ENCODE measurements at regions not wholly inside any gene's neighbourhood (a gene's known extent, or its start where the extent isn't known, plus 50 kb on each side); places are given as distances from the start of the nearest gene placed in this dataset.

GRCh38 chr2:53558867-53559266 lies 208.7 kb upstream of the CHAC2 start:
- Histone ChIP-seq H3K4me1 (ENCODE audit: insufficient read depth, low read length, poor library complexity, severe bottlenecking) (no peaks in the 10 kb centered on the region), H3K27me3 (replicated peaks; ENCODE audit: insufficient read depth, low read depth, low read length, poor library complexity) (no peaks in the 10 kb centered on the region), H3K36me3 (ENCODE audit: insufficient read depth, low read length, poor library complexity, severe bottlenecking) (no peaks in the 10 kb centered on the region), H3K4me3 (ENCODE audit: low read depth, low read length, poor library complexity, severe bottlenecking) (no peak overlapping the region), H3K27ac (ENCODE audit: low read depth, low read length, poor library complexity, severe bottlenecking) (no peak overlapping the region), H3K9me3 (ENCODE audit: low read depth, low read length, poor library complexity, severe bottlenecking) (no peaks in the 10 kb centered on the region)
- no peak for DNase-seq (ENCODE audit: low spot score)
- POLR2A ChIA-PET (ENCODE audit: low non-redundant PET) = no interaction called here
- intact Hi-C loops (cut with micrococcal nuclease; ENCODE audit: unreplicated experiment) = no loop called here
- TF ChIP-seq EZH2 (IDR thresholded peaks at IDR 0.05; ENCODE audit: borderline replicate concordance, low read depth, low read length, poor library complexity, severe bottlenecking) (no peak), CTCF (conservative IDR thresholded peaks at IDR 0.05; ENCODE audit: low read depth, low read length) (no peak)
- no TSS peak for BruUV-seq (replicated peaks)
- CTCF ChIA-PET = no interaction called here

- H3K27ac ChIP-seq (ENCODE audit: low read depth, low read length, poor library complexity, severe bottlenecking) = no peak overlapping the region
- no peaks in the 10 kb centered on the region for H3K4me1 ChIP-seq (ENCODE audit: insufficient read depth, low read length, poor library complexity, severe bottlenecking)
- no peaks in the 10 kb centered on the region for H3K36me3 ChIP-seq (ENCODE audit: insufficient read depth, low read length, poor library complexity, severe bottlenecking)
- intact Hi-C loops (cut with micrococcal nuclease; ENCODE audit: unreplicated experiment) = no loop called here
- no peak overlapping the region for H3K4me3 ChIP-seq (ENCODE audit: low read depth, low read length, poor library complexity, severe bottlenecking)
- no peak for DNase-seq (ENCODE audit: low spot score)
- H3K27me3 ChIP-seq (replicated peaks; ENCODE audit: insufficient read depth, low read depth, low read length, poor library complexity) = no peaks in the 10 kb centered on the region
- ChIA-PET CTCF (no interaction called here), POLR2A (ENCODE audit: low non-redundant PET) (no interaction called here)
- H3K9me3 ChIP-seq (ENCODE audit: low read depth, low read length, poor library complexity, severe bottlenecking) = no peaks in the 10 kb centered on the region
- no TSS peak for BruUV-seq (replicated peaks)
- TF ChIP-seq CTCF (conservative IDR thresholded peaks at IDR 0.05; ENCODE audit: low read depth, low read length) = no peak
- no peak for TF ChIP-seq EZH2 (IDR thresholded peaks at IDR 0.05; ENCODE audit: borderline replicate concordance, low read depth, low read length, poor library complexity, severe bottlenecking)
These were observed 218.1 kb upstream of the CHAC2 start for GRCh38 chr2:53549497-53549896.

- intact Hi-C loops (cut with micrococcal nuclease; ENCODE audit: unreplicated experiment) = no loop called here
- H3K4me3 ChIP-seq (ENCODE audit: low read depth, low read length, poor library complexity, severe bottlenecking) = no peak overlapping the region
- H3K27me3 ChIP-seq (replicated peaks; ENCODE audit: insufficient read depth, low read depth, low read length, poor library complexity) = no peaks in the 10 kb centered on the region
- H3K9me3 ChIP-seq (ENCODE audit: low read depth, low read length, poor library complexity, severe bottlenecking) = no peaks in the 10 kb centered on the region
- ChIA-PET POLR2A (ENCODE audit: low non-redundant PET) (no interaction called here), CTCF (no interaction called here)
- no peak for DNase-seq (ENCODE audit: low spot score)
- H3K4me1 ChIP-seq (ENCODE audit: insufficient read depth, low read length, poor library complexity, severe bottlenecking) = no peaks in the 10 kb centered on the region
- TF ChIP-seq EZH2 (IDR thresholded peaks at IDR 0.05; ENCODE audit: borderline replicate concordance, low read depth, low read length, poor library complexity, severe bottlenecking) = no peak
- no peak for TF ChIP-seq CTCF (conservative IDR thresholded peaks at IDR 0.05; ENCODE audit: low read depth, low read length)
- H3K36me3 ChIP-seq (ENCODE audit: insufficient read depth, low read length, poor library complexity, severe bottlenecking) = no peaks in the 10 kb centered on the region
- H3K27ac ChIP-seq (ENCODE audit: low read depth, low read length, poor library complexity, severe bottlenecking) = no peak overlapping the region
- no TSS peak for BruUV-seq (replicated peaks)
These were observed 222.0 kb upstream of the CHAC2 start for GRCh38 chr2:53545604-53546003.
